ENCODE measurements at regions not wholly inside any gene's neighbourhood (a gene's known extent, or its start where the extent isn't known, plus 50 kb on each side); places are given as distances from the start of the nearest gene placed in this dataset.

GRCh38 chr21:41683815-41684214 is 83.0 kb downstream of the RIPK4 start:
- no peak for DNase-seq (ENCODE audit: low spot score in 2 of 2)
- H3K27ac ChIP-seq = peak overlapping the region; percentile 88 to 94

GRCh38 chr21:41682719-41683179 is 84.1 kb downstream of the RIPK4 start:
- Histone ChIP-seq H3K9me3 (no peaks in the 10 kb centered on the region), H3K27me3 (no peaks in the 10 kb centered on the region), H3K4me1 (peaks cover 4 to 12% of the 10 kb centered on the region in 2 donors), H3K4me3 (no peak overlapping the region), H3K36me3 (no peaks in the 10 kb centered on the region), H3K27ac (peak overlapping the region; percentile 93 to 94)
- intact Hi-C loops (cut with DNase I; ENCODE audit: low total_unique reads) = loop anchor here (2.0 kb wide), 1 partner anchor 166 kb away; no protein-coding TSS in a partner anchor
- DNase-seq (ENCODE audit: low spot score in 2 of 2) = no peak
- no peak for TF ChIP-seq POLR2A (IDR thresholded peaks at IDR 0.05)
- no peak for TF ChIP-seq POLR2AphosphoS5 (IDR thresholded peaks at IDR 0.05)
- TF ChIP-seq CTCF (IDR thresholded peaks at IDR 0.05) = no peak

More at GRCh38 chr21:41683815-41684214, 83.0 kb downstream of the RIPK4 start:
- H3K27me3 ChIP-seq = no peaks in the 10 kb centered on the region
- intact Hi-C loops (cut with DNase I; ENCODE audit: low total_unique reads) = loop anchor here (2.0 kb wide), 1 partner anchor 167 kb away; no protein-coding TSS in a partner anchor
- H3K36me3 ChIP-seq = no peaks in the 10 kb centered on the region
- H3K4me1 ChIP-seq = peaks cover 4 to 12% of the 10 kb centered on the region in 2 donors
- H3K4me3 ChIP-seq = no peak overlapping the region
- H3K9me3 ChIP-seq = no peaks in the 10 kb centered on the region
- no peak for TF ChIP-seq CTCF (IDR thresholded peaks at IDR 0.05)
- TF ChIP-seq POLR2AphosphoS5 (IDR thresholded peaks at IDR 0.05) = no peak
- TF ChIP-seq POLR2A (IDR thresholded peaks at IDR 0.05) = no peak

GRCh38 chr21:41681939-41682718 is 84.7 kb downstream of the RIPK4 start:
- no peaks in the 10 kb centered on the region for H3K9me3 ChIP-seq
- peaks cover 4 to 12% of the 10 kb centered on the region in 2 donors for H3K4me1 ChIP-seq
- no peak overlapping the region for H3K4me3 ChIP-seq
- H3K36me3 ChIP-seq = no peaks in the 10 kb centered on the region
- peak overlapping the region; percentile 93 to 94 for H3K27ac ChIP-seq
- intact Hi-C loops (cut with DNase I; ENCODE audit: low total_unique reads) = loop anchor here (2.0 kb wide), 1 partner anchor 165 kb away; no protein-coding TSS in a partner anchor
- DNase-seq (ENCODE audit: low spot score in 2 of 2) = no peak
- no peak for TF ChIP-seq CTCF (IDR thresholded peaks at IDR 0.05)
- no peak for TF ChIP-seq POLR2AphosphoS5 (IDR thresholded peaks at IDR 0.05)
- no peak for TF ChIP-seq POLR2A (IDR thresholded peaks at IDR 0.05)
- H3K27me3 ChIP-seq = no peaks in the 10 kb centered on the region

- no peaks in the 10 kb centered on the region for H3K27me3 ChIP-seq
Observed at GRCh38 chr21:41681348-41681801, 85.5 kb downstream of the RIPK4 start.

More at GRCh38 chr21:41681348-41681801, 85.5 kb downstream of the RIPK4 start:
- Histone ChIP-seq H3K27ac (peak overlapping the region; percentile 93 to 94), H3K9me3 (no peaks in the 10 kb centered on the region), H3K4me1 (peaks cover 4 to 12% of the 10 kb centered on the region in 2 donors), H3K36me3 (no peaks in the 10 kb centered on the region), H3K4me3 (peak overlapping the region in 2 of 3 donors; percentile 32 to 49)
- TF ChIP-seq CTCF (IDR thresholded peaks at IDR 0.05) = no peak
- peak; percentile 40 to 72 (median 55) for TF ChIP-seq POLR2AphosphoS5 (IDR thresholded peaks at IDR 0.05)
- intact Hi-C loops (cut with DNase I; ENCODE audit: low total_unique reads) = no loop called here
- peak; percentile 83 to 86 for DNase-seq (ENCODE audit: low spot score in 2 of 2)
